Fibroblast of skin of left biceps (primary cell): ENCODE measurements at regions not wholly inside any gene's neighbourhood (a gene's known extent, or its start where the extent isn't known, plus 50 kb on each side); places are given as distances from the start of the nearest gene placed in this dataset.

Source experiments
- DNase-seq, 2 experiments: peaks; one replicate each; pipeline ENCODE4 v3.0.0-alpha.2; 2013; ENCODE audit warnings: low read depth in 2 of 2

GRCh38 chr6:67667637-67668422 lies 967.3 kb upstream of the ADGRB3 start:
- DNase-seq: no peak

- no peak for DNase-seq
Measured at GRCh38 chr6:67666177-67666964, 968.7 kb upstream of the ADGRB3 start.

GRCh38 chr6:67664942-67665341 lies 970.1 kb upstream of the ADGRB3 start:
- DNase-seq: no peak

GRCh38 chr6:67663105-67663895 lies 971.8 kb upstream of the ADGRB3 start:
- DNase-seq: no peak

GRCh38 chr6:67653561-67653960 lies 981.5 kb upstream of the ADGRB3 start:
- no peak for DNase-seq

GRCh38 chr6:67646550-67646949 lies 988.5 kb upstream of the ADGRB3 start:
- DNase-seq: no peak

GRCh38 chr6:67643281-67643680 lies 991.8 kb upstream of the ADGRB3 start:
- DNase-seq: no peak

GRCh38 chr6:67642582-67642981 lies 992.5 kb upstream of the ADGRB3 start:
- no peak for DNase-seq

- no peak for DNase-seq
Measured at GRCh38 chr6:67640484-67640883, 994.6 kb upstream of the ADGRB3 start.

GRCh38 chr6:67639161-67639560 lies 995.9 kb upstream of the ADGRB3 start:
- DNase-seq: no peak

GRCh38 chr6:67634199-67634598 lies 1000.9 kb upstream of the ADGRB3 start:
- DNase-seq: no peak

- DNase-seq: no peak
Measured at GRCh38 chr6:67633058-67633457, 1002.0 kb upstream of the ADGRB3 start.

- peak; percentile 90 to 93 for DNase-seq
Measured at GRCh38 chr6:67630146-67630545, 1004.9 kb upstream of the ADGRB3 start.

- DNase-seq: peak; percentile 65 to 66
Measured at GRCh38 chr6:67629258-67629657, 1005.8 kb upstream of the ADGRB3 start.

GRCh38 chr6:67615796-67616195 lies 1019.3 kb upstream of the ADGRB3 start:
- DNase-seq: peak; percentile 36 to 42

- DNase-seq: no peak
Measured at GRCh38 chr6:67608099-67608749, 1026.9 kb upstream of the ADGRB3 start.

GRCh38 chr6:67606906-67607828 lies 1027.9 kb upstream of the ADGRB3 start:
- no peak for DNase-seq

GRCh38 chr6:67594366-67594765 lies 1040.7 kb upstream of the ADGRB3 start:
- no peak for DNase-seq

- DNase-seq: no peak
Measured at GRCh38 chr6:67593247-67593646, 1041.8 kb upstream of the ADGRB3 start.

- no peak for DNase-seq
Measured at GRCh38 chr6:67591910-67592309, 1043.2 kb upstream of the ADGRB3 start.

- no peak for DNase-seq
Measured at GRCh38 chr6:67567842-67568241, 1067.2 kb upstream of the ADGRB3 start.
